NCI-H345 (cell line): ENCODE measurements at regions not wholly inside any gene's neighbourhood (a gene's known extent, or its start where the extent isn't known, plus 50 kb on each side); places are given as distances from the start of the nearest gene placed in this dataset.
A peak's percentile ranks its signal among the peaks of the same experiment; 100 is the strongest.

Source experiments
- DNase-seq: peaks from one replicate; lab custom pipeline; 2025; lab: John Stamatoyannopoulos, UW

- DNase-seq: no peak
Measured at GRCh38 chr10:78162853-78163252, 129.2 kb downstream of the RPS24 start.

GRCh38 chr10:78164702-78165101, 131.0 kb downstream of the RPS24 start:
- DNase-seq: no peak

GRCh38 chr10:78165172-78165571, 131.5 kb downstream of the RPS24 start:
- no peak for DNase-seq

DNA sequence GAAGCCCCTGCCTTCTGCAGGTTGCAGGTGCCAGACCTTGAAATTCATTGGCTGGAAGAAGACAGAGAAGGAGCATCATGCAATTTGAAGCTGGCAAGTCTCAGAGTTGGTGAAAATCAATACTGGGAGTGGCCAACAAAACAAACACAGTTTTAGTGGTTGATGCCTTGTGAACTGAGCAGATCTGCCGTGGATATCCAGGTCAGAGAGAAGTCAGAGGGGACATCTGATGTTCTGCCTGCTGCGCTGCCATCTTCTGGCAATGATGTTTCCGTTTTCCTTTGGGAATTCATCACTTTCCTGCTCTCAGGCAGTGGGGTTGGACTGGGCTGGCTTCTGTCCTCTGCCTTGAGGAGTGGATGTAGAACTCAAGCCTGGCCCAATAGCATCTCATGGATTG, 132.0 kb downstream of the RPS24 start:
- peak; percentile 30 for DNase-seq

GRCh38 chr10:78166261-78166660, 132.6 kb downstream of the RPS24 start:
- no peak for DNase-seq

- no peak for DNase-seq
Measured at GRCh38 chr10:78169214-78169613, 135.6 kb downstream of the RPS24 start.

DNA sequence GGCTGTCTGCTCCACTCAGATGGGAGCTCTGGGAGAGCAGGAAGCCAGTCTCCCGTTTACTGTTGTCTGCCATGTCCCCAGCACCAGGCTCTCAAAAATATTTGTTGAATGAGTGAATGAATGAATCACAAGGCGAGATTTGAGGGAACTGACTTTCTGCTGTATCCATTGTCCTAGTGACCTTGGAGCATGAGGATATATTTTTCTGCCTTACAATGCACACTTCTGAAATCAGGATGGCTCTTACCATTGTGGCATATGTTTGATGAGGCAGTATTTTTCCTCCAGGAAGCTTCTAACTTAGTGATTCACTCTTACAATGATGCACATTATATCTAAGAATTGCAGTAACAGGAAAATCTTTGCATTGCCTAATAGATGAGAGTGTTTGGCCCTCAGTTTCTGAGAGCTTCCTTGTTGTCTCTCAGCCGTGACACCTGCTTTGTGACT, 136.4 kb downstream of the RPS24 start:
- DNase-seq: no peak

DNA sequence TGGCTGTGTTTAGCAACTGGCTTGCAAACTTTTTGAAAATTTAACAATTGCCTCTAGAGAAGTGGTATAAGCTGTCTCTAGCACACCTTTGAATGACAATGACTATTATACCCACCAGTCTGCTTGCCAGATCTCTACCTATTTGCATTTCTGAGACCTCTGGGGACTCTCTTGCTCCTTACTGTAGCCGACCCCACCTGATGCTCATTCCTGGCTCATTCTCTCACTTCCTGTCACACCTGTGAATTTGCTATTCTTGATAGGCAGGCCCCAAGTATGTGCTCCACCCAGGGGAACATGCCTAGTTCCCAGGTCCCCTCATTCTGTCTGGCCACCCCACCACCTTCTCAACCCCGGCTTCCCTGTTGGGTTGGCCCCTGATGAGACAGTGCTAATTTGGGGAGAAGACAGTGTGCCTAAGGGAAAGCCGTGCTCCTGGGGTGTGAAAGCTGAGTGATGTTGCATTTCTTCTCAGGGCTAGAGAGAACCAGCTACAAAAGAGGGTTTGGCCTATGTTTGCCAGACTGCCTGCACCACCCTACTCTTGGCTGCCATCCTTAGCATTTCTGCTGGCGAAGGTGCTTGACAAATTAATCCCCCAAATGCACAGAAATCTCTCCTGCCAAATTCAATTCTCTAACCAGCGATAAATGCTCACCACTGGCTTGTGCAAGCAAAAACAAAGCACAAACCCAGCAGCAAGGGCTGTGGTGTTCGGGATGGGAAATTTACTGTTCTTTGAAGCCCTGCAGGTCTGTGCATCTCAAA, 138.2 kb downstream of the RPS24 start:
- DNase-seq: no peak

GRCh38 chr10:78173360-78174015, 139.8 kb downstream of the RPS24 start:
- peak; percentile 7 for DNase-seq

- no peak for DNase-seq
Measured at GRCh38 chr10:78175444-78176015, 141.9 kb downstream of the RPS24 start.

DNA sequence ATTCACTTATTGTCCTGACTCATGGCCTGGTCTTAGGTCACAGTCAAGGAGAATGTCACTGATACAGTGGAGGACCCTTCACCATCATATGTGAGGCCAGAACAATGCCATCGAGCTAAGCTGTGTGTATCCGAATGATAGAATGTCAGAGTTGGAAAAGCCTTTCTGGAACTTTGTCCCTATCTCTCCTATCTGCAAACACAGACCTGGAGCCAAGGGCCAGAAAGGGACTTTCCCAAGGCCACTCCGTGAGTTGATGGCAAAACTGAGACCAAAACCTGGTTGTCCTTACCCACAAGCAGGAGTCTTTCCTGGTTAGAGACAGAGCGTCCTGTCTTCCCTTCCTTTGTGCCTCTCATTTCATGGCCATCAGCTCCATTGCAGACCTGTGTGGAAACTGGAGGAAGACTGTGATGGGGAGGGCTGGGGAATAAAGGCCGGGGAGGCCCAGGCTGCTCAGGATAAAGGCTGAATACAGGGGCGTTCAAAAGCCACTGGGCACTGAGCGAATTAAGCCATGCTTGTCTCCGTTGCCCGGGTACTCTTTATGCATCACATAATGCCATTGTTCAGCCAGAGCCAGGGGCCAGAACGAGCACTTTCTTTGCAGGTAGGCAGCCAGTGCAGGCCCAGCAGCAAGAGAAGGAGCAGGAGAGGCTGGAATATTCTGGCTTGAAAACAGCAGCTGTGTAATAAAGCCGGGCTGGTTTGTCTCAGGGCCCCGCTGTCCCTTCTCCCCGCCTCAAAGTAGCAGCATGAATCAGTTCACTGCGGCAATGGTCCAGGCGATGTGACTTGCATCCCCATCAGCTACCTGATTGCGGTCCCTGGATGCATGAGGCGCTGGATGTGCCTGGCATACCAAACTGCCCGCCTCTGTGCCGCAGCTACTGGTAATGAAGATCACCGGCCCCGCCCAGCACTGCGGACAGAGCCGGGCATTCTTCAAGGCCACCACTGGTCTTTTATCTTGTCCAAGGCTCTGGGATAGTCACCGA, 143.0 kb downstream of the RPS24 start:
- DNase-seq: peak; percentile 20

- peak; percentile 13 for DNase-seq
Measured at GRCh38 chr10:78177491-78178185, 144.0 kb downstream of the RPS24 start.

- no peak for DNase-seq
Measured at GRCh38 chr10:78178397-78178796, 144.7 kb downstream of the RPS24 start.

DNA sequence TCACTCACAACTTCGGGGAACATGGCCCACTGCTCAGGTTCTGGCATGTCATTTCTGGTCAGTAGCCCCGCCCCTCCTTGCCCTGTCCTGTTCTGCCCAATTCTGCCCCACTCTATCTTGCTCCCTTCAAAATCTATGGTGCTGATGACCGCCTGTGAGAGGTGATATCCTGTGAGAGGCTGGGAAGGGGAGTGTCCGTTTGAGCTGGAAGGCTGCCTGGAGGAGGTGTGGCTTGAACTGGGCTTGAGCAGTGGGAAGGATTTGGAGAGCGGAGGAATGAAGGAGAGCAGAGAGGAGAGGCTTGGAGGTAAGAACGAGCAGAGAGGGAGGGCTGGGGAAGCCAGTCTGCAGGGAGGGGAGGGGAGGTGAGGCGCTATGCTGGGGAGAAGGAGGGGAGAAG, 145.3 kb downstream of the RPS24 start:
- no peak for DNase-seq

- no peak for DNase-seq
Measured at GRCh38 chr10:78179886-78180705, 146.4 kb downstream of the RPS24 start.

GRCh38 chr10:78181381-78182055, 147.9 kb downstream of the RPS24 start:
- no peak for DNase-seq

DNA sequence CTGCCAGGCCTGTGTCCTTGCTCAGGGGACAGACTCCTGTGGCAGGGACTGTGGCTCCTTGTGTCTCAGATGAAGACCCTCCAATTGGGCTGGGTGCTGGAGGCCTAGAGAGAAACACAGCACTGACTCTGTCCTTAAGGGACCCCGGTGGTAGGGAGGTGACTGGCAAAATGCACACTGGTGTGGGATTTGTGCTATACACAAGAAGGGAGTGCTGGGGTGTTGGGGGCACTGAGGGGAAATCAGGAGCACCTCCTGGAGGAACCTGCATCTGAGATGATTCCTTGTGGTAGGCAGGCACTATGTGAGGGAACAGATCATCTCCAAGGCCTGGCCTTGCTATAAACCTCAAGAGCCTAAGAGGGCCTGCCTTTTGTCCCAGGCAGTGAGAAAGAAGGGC, 149.2 kb downstream of the RPS24 start:
- DNase-seq: no peak

DNA sequence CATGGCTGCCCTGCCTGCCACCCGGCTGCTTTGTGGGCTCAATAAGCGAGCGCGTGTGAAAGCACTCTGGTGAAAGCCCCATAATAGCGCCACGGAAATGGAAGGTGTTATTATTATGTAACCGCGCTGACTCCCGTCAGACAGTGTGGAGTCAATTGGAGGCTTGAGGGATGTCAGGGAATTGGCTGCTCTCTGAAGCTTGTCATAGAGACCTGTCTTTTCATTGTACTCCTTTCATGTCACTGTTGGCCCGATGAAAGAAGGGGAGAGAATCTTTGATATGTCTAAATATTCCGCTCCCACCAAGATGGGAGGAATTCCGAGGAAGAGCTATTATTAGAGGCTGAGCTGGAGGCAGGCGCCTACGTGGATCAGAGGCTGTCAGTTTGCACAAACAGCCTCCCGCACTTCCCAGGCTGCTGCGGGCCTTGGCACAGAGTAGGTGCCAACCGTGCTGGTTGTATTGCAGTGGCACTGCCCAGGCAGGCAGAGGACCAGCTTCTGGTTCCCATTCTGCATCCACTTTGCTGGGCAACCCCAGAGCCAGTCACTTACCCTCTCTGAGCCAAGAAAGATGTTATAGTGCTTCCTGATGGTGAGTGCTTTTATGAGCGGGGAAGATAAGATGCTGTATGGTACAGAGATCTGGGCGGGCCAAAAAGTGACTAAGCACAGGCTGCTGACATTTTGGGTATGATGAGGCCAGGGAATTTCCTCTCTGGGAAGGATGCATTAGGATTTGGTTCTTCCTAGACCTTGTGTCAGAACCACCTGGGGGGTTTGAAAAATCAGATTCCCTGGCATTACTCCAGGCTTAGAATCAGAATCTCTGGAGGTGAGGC, 151.4 kb downstream of the RPS24 start:
- DNase-seq: no peak

GRCh38 chr10:78185693-78186055, 152.0 kb downstream of the RPS24 start:
- no peak for DNase-seq
